Stimulated activated CD8-positive, alpha-beta memory T cell treated with anti-CD3 and anti-CD28 coated beads, Interleukin-15, amount 100 ng/mL, for 48 hours (primary cell): ENCODE measurements at regions not wholly inside any gene's neighbourhood (a gene's known extent, or its start where the extent isn't known, plus 50 kb on each side); places are given as distances from the start of the nearest gene placed in this dataset.

Experiments
- DNase-seq, 2 donors: peaks; one replicate each; pipeline ENCODE4 v3.0.0-alpha.2; 2020; ENCODE audit warnings: low read depth in 2 of 2

DNA sequence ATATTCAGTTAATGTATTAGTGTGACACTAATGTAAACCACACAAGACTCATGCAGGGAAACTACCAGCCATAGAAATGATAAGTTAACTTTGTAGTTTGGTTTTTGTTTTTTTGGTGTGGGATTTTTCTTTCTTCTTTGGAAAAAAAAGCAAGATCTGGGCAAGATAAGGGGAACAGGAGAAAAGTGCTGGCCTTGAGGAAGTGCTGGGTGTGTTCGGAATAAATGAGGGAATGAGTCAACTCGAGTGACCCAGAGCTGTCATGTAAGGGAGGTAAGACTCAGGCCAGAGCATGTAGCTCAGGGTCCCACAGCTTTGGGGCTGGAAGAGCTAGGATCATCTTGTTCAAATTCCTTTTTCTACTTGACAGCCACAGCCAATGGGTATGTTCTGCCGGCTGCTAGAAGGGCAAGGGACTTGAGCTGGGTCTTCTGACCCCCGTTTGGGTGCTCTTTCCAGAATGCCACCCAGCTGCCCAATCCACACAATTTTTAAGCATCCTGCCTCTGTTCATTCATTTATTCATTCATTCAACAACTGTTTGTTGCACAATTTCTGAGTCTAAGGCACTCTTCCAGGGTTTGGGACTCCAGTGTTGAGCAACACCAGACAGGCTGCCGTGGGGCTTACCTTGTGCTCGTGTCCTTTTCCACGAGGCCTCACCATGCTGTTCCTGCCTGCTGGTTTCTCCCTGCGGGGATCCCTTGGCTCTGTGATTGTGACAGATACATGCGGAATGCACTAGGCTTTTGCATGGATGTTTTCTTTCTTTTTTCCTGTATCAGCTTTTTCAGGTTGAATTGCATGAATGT, 54.5 kb downstream of the CLDN34 start:
- no peak for DNase-seq

DNA sequence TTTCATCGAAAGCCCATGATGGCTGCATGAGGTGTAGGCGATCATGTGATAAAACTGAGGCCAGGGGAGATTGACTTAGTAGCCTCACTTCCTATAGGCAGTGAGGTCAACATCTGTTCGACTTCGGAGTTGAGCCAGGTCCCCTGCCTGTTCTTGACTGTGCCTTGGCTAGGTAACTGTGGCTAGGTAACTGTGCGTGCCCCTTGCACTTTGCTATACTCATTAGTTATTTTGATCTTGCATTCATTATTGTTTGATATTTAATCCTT, 55.0 kb downstream of the CLDN34 start:
- no peak for DNase-seq

GRCh38 chrX:10022580-10023245, 55.6 kb downstream of the CLDN34 start:
- no peak for DNase-seq

DNA sequence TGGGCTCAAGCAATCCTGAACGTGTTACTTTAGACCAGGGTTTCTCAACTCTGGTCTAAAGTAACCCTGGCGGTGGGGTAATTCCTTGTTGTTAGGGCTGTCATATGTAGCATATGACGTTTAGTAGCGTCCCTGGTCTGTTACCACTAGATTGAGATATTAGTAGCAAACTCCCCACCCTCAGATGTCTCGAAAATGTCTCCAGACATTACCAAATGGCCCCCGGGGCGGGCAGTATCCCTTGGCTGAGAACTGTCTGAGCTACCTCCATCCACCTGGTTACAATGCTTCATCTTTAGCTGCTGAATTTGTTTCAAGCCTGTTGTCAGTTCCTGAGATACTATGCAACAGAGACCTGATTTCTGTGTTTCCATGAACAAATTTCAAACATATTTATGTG, 56.7 kb downstream of the CLDN34 start:
- DNase-seq = no peak

- no peak for DNase-seq
Observed at GRCh38 chrX:10025742-10026493, 58.8 kb downstream of the CLDN34 start.

- DNase-seq = no peak
Observed at GRCh38 chrX:10028283-10029104, 61.3 kb downstream of the CLDN34 start.

GRCh38 chrX:10030570-10030969, 63.4 kb downstream of the CLDN34 start:
- no peak for DNase-seq

- DNase-seq = no peak
Observed at GRCh38 chrX:10031746-10032145, 64.6 kb downstream of the CLDN34 start.

DNA sequence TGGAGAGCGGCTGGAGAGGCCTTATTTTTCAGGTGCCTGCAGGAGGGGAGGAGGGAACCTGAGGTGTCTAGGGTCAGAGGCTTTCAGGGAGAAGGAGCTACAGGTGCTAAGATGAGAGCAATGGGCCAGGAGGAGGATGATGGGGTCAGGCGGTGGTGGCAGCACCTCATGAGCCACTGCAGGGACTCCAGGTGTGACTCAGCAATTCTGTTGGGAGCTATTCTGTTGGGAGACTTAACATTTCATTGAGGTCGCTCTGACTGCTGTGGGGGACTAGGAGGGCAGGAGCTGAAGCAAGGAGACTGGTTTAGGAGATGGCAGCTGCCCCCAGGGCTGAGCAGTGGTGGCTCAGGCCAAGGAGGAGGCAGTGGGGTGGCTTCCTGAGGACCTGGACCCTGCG, 65.0 kb downstream of the CLDN34 start:
- no peak for DNase-seq

- DNase-seq = no peak
Observed at GRCh38 chrX:10033375-10034007, 66.3 kb downstream of the CLDN34 start.

- DNase-seq = no peak
Observed at GRCh38 chrX:10034740-10035260, 67.6 kb downstream of the CLDN34 start.

DNA sequence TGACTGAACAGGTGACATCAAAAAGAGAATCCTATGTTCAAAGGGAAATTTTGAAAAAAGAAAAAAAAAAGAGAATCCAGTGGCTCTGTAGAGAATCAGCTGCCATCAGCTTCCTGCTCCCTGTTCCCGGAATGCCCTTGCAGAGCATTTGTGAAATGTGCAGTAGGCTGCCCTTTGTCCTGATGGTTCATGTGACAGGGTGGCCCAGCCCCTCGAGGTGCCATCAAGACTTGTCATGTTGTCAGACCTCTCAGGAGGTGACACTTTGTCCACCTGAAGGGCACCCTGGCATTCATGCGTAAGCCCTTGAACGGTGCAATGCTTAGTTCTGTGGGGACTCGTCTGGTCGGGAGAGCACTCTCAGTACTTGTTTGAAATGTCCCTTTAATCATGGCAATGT, 71.4 kb downstream of the CLDN34 start:
- no peak for DNase-seq

- DNase-seq = no peak
Observed at GRCh38 chrX:10039821-10040793, 72.9 kb downstream of the CLDN34 start.

DNA sequence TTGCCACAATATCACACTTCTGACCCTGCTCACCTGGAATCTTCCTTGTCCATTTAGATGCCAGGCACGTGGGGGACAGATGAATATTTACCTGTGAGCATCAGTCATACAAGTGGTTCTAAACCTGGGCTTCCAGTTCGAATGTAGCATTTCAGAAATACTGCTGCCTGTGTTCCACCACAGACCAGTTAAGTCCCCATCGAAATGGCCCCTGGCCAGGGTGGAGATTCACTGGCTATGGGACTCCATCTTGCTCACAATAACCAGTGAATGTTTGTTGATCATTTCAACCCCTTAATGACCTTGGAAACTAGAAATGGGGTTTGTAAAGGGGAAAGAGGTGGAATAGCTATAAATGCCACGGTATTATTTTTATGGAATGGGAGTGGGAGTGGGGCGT, 73.8 kb downstream of the CLDN34 start:
- no peak for DNase-seq

DNA sequence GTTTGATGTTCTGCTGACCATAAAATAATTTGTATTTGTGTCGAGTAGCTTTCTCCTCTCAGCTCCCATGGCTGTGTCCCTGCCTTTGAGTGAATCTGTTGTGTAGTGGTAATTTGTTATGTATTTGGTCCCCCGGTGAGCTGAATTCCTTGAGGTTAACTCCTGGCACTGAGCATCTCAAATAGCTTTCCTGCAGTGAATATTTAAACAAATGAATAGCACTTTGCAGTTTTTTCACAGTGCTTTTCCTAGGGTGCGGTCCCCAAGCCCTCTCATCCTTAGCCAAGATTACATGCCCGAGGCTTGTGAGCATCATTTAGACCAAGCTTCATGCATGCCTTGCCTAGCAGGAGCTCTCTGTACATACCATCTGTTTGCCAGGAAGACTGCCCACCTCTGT, 74.2 kb downstream of the CLDN34 start:
- DNase-seq = no peak

DNA sequence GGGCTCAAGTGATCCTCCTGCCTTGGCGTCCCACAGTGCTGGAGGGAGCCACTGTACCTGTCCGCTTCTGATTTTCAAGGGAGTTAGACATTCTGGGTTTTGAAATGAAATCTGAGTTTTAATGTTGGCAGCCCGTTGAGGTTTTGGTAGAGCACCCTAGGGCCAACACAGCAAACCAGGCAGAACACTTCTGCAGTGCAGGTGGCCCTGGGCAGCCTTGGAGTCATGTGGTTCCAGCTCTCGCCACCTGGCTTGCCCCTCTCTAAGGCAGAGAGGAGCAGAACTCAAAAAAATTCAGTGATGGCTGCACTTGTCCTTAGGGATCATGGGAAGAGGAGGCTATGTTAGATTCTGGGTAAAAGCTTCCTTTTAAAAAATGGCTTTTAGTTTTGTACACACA, 74.9 kb downstream of the CLDN34 start:
- no peak for DNase-seq

DNA sequence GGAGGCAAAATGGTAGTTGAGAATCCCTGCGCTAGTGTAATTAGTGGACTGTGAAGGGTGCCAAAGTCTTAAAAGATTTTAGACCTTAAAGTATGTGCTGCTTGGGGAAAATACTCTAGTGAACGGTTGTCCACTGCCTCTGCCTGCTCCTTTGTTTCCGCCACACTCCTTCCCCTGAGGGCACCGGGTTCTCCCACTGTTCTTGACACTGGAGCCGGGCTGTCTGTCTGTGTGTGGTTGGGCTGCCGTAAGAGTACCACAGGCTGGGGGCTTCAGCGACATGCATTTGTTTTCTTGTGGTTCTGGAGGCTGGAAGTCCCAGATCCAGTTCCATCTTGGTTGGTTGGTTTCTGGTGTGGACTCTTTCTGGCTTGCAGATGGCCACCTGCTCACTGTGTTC, 76.2 kb downstream of the CLDN34 start:
- no peak for DNase-seq

DNA sequence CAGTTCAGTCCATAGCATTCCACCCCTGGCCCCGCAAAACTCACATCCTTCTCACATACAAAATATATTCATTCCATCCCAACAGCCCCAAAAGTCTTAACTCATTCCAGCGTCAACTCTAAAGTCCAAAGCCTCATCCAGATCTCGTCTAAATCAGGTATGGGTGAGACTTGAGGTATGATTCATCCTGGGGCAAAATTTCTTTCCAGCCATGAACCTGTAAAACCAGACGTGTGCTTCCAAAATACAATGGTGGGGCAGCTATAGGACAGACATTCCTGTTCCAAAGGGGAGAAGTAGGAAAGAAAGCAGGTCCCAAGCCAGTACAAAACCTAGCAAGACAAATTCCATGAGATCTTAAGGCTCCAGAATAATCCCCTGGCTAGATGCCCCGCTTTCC, 76.9 kb downstream of the CLDN34 start:
- no peak for DNase-seq

GRCh38 chrX:10045327-10046000, 78.3 kb downstream of the CLDN34 start:
- no peak for DNase-seq

- DNase-seq = no peak
Observed at GRCh38 chrX:10047133-10047532, 80.0 kb downstream of the CLDN34 start.
